ENCODE measurements at regions not wholly inside any gene's neighbourhood (a gene's known extent, or its start where the extent isn't known, plus 50 kb on each side); places are given as distances from the start of the nearest gene placed in this dataset.

DNA sequence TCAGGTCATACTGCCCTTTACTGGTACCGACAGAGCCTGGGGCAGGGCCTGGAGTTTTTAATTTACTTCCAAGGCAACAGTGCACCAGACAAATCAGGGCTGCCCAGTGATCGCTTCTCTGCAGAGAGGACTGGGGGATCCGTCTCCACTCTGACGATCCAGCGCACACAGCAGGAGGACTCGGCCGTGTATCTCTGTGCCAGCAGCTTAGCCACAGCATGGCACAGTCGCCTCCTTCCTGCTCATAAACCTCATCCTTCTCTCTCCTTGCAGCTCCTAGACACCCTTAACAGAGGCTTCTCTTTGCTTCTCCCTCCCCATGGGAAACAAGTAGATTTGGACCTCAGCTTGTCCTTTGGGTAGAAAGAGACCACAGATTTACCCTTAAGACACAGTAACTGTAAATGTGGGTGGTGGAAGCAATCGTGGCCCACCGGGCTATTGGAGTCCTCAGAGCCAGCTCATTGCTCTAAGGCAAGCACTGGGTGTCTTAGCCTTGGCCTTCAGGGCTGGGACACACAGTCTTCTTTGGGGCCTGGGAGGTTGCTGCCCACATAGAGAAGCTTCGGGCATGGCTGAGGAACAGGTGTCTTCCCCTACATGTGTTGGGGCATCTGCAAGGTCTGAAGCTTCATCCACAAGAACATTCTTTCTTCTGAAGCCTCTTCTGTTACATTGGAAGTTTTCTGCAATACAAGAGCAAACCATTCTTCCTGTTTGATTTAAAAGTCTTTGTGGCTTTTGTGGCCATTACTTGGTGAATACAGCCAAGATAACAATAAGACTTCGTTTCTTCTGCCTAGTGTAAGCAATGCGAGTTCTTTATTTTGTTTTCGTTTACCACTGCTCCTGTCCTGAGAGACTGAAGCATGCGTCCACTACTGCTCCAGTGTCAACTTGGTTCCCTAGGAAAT is 95.5 kb upstream of the PRSS58 start:
- no peak for DNase-seq

DNA sequence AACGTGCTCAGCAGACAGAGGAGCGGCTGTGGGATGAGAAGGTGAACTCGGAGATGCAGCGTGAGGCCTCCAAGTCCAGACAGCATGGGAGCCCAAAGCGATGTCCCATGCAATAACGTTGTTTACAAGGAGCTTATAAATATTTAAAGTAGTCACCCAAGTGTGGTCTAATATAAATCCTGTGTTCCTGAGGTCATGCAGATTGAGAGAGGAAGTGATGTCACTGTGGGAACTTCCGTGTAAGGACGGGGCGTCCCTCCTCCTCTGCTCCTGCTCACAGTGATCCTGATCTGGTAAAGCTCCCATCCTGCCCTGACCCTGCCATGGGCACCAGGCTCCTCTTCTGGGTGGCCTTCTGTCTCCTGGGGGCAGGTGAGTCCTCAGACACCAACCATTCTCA is 94.7 kb upstream of the PRSS58 start:
- DNase-seq = peak; percentile 43 to 45

DNA sequence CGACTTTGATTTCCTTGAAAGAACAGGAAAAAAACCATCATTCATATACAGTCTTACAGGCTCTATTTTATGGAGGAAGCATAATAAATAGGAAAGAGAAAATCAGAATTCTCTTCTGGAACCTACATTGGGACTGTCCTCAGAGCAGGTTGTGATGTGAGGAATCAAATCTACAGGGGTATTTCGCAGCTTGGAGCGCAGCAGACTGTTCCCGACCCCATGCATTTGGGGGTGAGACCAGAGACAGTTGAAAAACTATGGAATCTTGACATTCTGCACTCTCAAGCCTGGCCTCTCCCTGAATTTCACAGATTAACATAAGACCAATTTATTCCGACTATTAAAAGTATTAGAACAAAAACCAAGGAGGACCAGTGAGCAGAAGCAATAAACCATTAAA is 93.3 kb upstream of the PRSS58 start:
- no peak for DNase-seq

DNA sequence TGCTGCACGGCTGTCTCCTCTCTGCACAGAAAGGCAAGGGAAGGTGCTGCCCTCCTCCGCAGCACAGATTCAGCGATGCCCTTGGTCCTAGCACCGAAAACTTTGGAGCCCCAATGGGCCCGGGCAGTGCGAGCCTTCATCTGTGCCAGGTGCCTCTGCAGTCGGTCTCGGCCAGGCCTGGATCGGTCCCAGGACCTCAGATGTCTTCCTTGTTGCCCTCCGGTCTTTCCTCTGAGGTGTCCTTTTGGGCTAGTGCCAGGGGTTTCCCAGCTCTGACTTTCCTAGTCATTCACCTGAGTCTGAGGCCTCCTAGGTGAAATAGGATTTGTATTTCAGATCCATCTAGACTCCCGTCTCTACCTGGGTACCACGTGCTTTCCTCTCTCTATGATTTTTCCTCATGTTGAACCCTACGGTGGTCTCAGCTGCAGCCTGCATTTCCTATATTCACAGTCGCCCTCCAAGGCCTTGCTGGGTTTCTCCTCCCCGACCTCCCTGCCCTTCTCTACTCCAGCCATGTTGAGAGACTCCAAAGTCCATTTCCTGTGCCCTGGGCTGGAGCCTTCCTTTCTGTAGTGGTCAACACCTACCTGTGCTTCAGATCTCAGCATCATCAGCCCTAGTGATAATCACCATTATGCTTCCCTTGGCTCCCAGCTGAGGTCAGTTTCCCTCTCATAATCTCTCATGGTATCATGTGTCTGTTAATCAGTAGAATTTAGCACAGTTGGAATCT is 92.0 kb upstream of the PRSS58 start:
- DNase-seq = no peak

DNA sequence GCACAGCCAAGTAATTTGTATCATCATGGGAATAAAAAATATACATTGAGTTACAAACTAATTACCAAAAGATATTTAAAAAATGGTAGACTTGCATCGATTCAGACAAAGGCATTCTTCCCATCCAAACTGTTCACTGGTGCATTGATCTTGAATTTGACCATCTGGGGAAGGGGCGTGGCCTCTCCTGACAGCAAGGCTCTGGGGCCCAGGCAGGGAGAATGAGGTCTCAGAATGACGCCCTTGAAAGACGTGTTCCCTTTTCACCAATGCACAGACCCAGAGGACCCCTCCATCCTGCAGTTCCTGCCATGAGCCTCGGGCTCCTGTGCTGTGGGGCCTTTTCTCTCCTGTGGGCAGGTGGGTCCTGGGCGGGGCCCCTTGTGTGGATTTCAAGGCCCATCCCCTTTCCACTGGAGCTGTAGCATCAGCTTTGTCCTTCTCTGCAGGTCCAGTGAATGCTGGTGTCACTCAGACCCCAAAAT is 91.1 kb upstream of the PRSS58 start:
- no peak for DNase-seq

DNA sequence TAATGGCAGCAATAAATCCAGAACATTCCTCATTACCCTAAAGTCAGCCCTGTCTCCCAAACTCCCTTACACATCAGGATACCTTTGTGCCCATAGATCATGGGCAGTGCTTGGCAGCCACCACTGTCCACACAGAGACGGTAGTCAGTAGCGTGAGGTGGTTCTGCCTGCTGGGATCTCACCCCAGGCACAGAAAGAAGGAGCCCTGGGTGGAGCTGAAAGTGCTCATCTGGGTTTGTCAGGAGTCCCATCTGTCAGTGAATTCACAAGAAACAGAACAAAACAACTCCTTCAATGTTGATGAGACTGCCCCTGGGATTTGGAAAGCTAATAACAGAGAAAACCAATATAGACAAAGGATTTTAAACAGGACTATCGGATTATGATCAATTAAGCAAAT is 90.2 kb upstream of the PRSS58 start:
- DNase-seq = no peak

DNA sequence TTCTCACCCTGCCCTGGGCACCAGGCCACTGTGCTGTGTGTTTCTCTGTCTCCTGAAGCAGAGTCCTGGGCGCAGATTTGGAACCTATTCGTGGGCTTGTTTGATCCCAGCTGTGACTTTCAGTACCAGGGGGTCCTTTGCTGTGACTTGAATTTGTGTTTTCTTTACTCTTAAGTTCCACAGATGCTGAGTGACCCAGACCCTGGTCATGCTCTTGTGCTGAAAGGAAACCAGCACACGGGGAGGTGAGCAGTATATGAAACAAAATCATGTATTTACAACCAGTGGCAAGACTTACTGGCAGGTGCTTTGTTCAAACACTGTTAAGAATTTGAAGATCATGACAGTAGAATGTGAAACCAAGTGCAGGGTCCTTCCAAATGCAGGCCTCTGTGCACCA is 89.2 kb upstream of the PRSS58 start:
- DNase-seq = no peak

DNA sequence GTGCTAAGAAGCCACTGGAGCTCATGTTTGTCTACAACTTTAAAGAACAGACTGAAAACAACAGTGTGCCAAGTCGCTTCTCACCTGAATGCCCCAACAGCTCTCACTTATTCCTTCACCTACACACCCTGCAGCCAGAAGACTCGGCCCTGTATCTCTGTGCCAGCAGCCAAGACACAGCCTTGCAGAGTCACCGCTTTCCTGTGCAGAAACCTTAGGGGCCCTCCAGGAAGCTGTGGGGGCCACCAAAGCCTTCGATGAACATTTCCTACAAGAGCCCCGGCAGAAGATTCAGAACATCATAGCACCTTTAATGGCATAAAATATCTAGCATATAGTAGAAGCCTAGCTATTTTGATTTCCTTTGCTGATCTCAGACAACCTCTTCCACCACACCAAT is 88.0 kb upstream of the PRSS58 start:
- peak; percentile 48 for DNase-seq

DNA sequence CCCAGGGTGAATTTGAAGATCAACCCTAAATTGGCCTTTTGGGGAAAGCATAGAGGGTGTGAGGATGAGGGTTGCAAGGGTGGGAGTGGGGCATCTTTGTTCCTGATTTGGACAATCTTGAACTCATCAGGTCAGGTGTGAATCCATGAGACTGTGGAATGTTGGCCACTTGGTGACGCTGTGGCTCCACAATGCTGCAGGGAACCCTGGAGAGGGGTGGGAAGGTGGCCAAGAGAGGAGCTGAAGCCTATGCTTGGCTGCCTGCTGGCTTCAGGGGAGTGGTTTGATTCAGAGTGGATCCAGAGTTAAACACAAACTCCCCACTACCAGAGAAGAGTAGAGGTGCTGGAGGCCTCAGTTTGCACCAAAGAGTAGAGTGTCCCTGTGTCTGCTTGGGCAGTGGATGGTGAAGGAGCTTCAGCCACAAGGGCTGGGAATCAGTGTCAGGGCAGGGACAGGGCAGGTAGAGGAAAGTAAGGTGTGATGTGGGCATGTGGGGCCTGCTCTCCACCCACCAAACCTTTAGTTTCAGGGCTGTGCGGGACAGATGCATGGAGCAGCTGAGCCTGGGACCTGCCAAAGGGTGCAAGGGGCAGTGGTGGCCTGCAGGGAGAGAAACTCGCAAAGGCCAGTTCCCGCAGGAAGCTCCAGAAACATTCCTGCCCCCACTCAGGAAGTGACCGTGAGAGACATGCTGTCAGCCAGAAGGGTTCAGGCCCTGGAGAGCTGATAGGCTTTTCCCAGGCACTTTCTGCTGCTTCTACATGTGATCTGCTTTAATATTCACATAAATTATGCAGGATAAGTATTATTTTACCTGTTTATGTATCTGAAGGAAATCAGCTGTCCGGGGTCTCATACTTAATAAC is 81.0 kb upstream of the PRSS58 start:
- DNase-seq = peak in 1 of 2 donors; percentile 33

DNA sequence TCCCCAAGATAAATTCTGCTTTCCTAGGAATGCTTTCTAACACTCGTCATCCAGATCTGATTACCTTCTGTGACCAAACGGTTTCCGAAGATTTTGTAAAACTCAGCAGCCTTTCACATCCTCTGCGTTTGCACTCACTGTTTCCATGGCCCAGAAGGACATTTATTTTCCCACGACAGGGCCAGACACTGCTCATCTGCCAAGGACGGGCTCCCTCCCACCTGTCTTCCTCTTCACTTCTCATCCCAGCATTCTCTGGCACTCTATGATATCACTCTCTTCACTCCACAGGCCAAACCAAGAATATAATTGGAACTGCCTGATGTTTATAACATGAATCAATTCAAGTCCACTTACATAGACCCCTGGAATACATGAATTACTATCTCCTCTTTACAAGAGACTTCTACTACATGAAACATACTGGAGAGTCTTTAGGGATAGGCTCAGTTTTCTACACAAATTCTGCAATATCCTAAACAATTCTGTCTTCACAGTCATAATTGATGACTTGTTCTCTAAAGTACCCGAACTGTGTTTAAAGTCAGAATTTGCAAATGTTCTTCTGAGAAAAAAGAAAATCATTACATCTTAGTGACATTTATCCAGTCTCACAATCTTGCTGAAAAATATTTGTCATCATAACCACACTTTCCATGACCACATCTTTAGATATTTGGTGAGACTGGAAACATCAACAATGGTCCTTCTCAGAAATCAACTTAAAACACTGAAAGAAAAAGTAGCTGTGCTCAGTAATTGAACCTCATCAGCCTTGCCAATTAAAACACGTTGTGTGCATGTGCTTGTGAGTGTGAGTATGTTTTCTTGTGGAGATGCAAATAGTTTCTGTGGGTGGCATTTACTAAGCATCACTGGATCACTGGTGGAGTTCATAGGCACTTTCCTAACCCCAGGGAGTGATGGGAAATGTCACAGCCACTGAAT is 79.5 kb upstream of the PRSS58 start:
- DNase-seq = no peak

DNA sequence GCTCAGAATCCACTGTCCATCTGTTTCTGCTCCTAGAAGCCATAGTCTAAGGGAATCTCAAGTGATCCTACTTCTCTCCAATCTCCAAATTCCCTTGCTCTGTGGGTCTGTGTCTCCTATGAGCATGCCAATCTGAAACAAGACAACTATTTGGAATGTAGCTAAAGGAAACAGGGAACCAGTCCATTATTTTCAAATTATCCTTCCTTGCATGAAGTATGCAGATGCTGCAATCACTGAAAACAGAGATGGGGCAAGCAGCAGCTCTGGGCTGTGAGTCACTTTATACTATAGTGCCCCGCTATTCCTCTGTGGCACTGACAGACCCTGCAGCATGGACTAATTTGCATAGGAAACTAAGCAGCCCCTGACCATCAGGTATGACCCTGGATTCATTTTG is 76.9 kb upstream of the PRSS58 start:
- DNase-seq = no peak

DNA sequence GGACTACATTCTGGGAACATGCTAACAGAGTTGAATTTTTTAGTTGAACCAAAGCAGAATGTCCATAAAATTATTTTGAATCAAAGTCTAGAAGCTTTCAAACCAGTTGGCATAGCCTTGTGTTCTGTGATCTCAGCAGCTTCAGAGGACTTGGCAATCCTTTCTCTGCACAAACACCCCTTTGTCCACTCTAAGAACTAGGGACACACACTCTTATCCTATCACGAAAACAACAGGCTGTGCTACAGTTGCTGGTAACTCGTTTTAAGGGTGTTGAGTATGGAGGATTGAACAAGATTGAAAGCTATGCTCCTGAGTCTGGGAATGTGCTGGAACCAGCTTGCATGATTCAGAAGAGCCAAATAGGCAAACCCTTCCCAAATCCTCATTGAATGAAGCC is 76.4 kb upstream of the PRSS58 start:
- DNase-seq = no peak

DNA sequence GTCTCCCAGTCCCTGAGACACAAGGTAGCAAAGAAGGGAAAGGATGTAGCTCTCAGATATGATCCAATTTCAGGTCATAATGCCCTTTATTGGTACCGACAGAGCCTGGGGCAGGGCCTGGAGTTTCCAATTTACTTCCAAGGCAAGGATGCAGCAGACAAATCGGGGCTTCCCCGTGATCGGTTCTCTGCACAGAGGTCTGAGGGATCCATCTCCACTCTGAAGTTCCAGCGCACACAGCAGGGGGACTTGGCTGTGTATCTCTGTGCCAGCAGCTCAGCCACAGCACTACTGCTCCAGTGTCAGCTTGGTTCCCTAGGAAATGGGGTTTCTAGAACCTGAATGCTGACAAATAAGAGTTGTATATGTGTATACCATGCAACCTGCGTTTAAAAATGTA is 74.6 kb upstream of the PRSS58 start:
- DNase-seq = no peak

DNA sequence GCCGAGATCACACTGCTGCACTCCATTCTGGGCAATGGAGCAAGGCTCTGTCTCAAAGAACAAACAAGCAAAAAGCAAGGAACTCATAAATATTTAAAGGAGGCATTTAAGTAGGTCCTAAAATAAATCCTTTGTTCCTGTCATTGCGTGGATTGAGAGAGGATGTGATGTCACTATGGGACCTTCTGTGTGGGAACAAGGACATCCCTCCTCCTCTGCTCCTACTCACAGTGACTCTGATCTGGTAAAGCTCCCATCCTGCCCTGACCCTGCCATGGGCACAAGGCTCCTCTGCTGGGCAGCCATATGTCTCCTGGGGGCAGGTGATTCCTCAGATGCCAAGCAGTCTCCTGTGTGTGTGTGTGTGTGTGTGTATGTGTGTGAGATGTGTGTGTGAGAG is 74.1 kb upstream of the PRSS58 start:
- no peak for DNase-seq

DNA sequence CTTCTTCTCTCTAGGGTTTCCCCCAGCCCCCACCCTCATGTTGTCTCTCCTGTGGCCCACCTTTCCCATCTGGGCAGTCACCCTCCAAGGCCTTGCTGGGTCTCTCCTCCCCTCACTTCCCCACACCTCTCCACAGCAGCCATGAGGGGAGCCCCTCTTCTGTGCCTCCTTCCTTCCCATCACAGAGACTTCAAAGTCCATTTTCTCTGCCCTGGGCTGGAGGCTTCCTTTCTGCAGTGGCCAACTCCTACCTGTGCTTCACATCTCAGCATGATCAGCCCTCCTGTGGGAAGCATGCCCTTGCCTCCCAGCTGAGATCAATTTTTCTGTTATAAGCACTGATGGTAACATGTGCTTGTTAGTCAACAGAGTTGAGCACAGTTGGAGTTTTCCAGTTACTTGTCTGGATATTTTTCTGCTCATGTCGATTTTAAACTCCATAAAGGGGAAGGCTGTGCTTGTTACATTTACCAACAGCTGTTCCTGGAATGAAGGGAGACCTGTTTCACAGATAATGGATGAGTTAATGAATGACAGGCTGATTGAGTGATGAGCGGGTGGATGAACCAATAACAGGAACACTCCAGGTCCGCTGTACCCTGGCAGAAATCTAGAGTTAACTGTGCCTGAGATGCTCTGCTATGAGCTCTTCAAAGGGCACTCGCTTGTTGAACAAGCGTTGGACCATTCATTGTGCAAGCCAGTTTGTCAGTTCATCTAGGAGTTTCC is 71.4 kb upstream of the PRSS58 start:
- no peak for DNase-seq

DNA sequence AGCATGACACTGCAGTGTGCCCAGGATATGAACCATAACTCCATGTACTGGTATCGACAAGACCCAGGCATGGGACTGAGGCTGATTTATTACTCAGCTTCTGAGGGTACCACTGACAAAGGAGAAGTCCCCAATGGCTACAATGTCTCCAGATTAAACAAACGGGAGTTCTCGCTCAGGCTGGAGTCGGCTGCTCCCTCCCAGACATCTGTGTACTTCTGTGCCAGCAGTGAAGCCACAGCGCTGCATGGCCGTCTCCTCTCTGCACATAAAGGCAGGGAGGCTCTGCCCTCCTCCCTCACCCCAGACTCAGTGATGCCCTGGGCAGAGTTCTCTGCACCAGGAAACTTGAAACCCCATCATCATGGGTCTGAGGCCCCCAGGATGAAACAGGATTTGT is 70.7 kb upstream of the PRSS58 start:
- DNase-seq = no peak

DNA sequence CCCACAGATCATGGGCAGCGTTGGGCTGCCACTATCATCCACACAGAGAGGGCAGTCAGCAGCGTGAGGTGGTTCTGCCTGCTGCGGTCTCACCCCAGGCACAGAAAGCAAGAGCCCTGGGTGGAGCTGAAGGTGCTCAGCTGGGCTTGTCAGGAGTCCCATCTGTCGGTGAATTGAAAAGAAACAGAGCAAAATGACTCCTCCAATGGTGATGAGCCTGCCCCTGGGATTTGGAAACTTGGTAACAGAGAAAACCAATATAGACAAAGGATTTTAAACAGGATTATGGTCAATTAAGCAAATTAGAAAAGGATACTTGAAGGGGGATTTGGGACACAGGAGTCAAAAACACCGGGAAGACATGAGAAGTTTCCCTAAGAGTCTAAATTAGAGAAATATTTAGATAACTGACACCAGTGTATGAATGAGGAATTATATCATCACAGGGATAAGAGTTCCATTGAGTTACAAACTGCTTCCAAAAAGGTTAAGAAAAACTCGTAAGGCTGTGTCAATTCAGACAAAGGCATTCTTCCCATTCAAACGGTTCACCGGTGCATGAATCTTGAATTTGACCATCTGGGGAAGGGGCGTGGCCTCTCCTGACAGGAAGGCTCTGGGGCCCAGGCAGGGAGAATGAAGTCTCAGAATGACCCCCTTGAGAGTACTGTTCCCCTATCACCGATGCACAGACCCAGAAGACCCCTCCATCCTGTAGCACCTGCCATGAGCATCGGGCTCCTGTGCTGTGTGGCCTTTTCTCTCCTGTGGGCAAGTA is 70.0 kb upstream of the PRSS58 start:
- DNase-seq = no peak

DNA sequence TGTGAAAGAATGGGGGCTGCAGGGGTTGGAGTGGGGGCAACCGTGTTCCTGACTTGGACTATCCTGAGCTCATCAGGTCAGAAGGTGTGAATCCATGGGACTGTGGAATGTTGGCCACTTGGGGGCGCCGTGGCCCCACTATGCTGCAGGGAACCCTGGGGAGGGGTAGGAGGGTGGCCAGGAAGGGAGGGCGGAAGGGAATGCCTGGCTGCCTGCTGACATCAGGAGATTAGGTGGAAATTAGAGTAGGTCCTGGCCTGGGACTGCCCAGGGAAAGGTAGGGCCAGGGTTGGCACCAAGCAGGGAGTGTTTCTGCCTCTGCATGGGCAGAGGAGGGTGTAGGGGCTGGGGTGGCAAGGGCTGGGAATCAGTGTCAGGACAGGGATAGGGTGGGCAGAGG is 65.8 kb upstream of the PRSS58 start:
- peak in 1 of 2 donors; percentile 35 for DNase-seq

DNA sequence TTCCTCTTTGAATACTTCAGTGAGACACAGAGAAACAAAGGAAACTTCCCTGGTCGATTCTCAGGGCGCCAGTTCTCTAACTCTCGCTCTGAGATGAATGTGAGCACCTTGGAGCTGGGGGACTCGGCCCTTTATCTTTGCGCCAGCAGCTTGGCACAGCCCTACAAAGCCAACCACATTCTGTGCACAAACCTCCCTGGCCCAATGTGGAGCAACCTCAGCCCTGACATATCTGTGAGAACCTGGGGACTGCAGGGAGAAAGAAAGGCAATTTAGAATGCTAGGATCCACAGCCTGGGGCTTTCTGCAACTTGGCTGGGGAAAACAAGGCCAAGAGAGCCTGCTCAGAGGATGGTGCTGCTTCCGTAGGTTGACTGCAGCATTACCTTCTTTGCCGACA is 63.5 kb upstream of the PRSS58 start:
- no peak for DNase-seq

DNA sequence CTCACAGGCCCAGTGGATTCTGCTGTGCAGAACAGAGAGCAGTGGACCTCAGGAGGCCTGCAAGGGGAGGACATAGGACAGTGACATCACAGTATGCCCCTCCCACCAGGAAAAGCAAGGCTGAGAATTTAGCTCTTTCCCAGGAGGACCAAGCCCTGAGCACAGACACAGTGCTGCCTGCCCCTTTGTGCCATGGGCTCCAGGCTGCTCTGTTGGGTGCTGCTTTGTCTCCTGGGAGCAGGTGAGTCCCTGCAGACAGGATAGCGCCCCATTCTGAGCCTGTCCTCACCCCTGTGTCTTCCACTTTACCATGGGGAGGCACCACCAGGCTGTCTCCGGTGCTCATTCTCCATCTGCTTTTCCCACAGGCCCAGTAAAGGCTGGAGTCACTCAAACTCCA is 63.0 kb upstream of the PRSS58 start:
- DNase-seq = no peak

Data from CD4-positive, alpha-beta T cell treated with Interleukin-4 for 1 hour (primary cell).